Natural killer cell (primary cell): ENCODE measurements at regions not wholly inside any gene's neighbourhood (a gene's known extent, or its start where the extent isn't known, plus 50 kb on each side); places are given as distances from the start of the nearest gene placed in this dataset.

Experiments
- ATAC-seq, 3 donors: fragments of 150-1000 bp in 2 of 3; fragments of 200-7000 bp in 1 of 3; cut with Tn5 transposase; 1 replicate in 1 of 3; 2 replicates in 2 of 3; pipeline ENCODE4 v1.10.0; 2021; ENCODE audit warnings: mild to moderate bottlenecking in 2 of 3, moderate library complexity in 2 of 3
- DNase-seq, 2 donors: peaks; one replicate each; pipeline versions ENCODE4 v3.0.0 to v3.0.0-alpha.2; 2013 to 2021; ENCODE audit warnings: mixed read lengths in 1 of 2
- H3K27ac ChIP-seq: one replicate; pipeline ENCODE4 v1.5.1; 2013; ENCODE audit warnings: mild to moderate bottlenecking, low read length
- H3K27me3 ChIP-seq: one replicate; pipeline ENCODE4 v1.6.1; 2013; ENCODE audit warnings: low read length; ENCODE audit not compliant: control insufficient read depth, insufficient read depth
- H3K36me3 ChIP-seq: one replicate; pipeline ENCODE4 v1.6.1; 2013; ENCODE audit warnings: low read length; ENCODE audit not compliant: control insufficient read depth, insufficient read depth
- H3K4me1 ChIP-seq: one replicate; pipeline ENCODE4 v1.6.1; 2013; ENCODE audit warnings: low read length; ENCODE audit not compliant: control insufficient read depth, insufficient read depth
- H3K4me3 ChIP-seq: one replicate; pipeline ENCODE4 v1.5.1; 2013; ENCODE audit warnings: low read length
- H3K9me3 ChIP-seq: one replicate; pipeline ENCODE4 v1.6.1; 2013; ENCODE audit warnings: low read length; ENCODE audit not compliant: control insufficient read depth, insufficient read depth
- H3K27ac Mint-ChIP-seq, 2 donors: one replicate each; pipeline ENCODE4 v1.8.0; 2022; ENCODE audit warnings: mild to moderate bottlenecking in 2 of 2, mixed read lengths in 2 of 2, moderate library complexity in 1 of 2
- H3K27me3 Mint-ChIP-seq, 2 donors: one replicate each; pipeline ENCODE4 v1.8.0; 2022; ENCODE audit warnings: low read depth in 2 of 2, mixed read lengths in 2 of 2
- H3K36me3 Mint-ChIP-seq: one replicate; pipeline ENCODE4 v1.8.0; 2022; ENCODE audit warnings: mixed read lengths
- H3K4me1 Mint-ChIP-seq, 2 donors: one replicate each; pipeline ENCODE4 v1.8.0; 2022; ENCODE audit warnings: mixed read lengths in 2 of 2
- H3K4me3 Mint-ChIP-seq: one replicate; pipeline ENCODE4 v1.8.0; 2022; ENCODE audit warnings: mild to moderate bottlenecking, moderate library complexity, mixed read lengths
- H3K9me3 Mint-ChIP-seq, 2 donors: one replicate each; pipeline ENCODE4 v1.8.0; 2022; ENCODE audit warnings: mixed read lengths in 2 of 2
- WGBS: methylation state at CpG from one replicate; pipeline ENCODE4 v1.1.7; 2013; ENCODE audit warnings: missing lambda C conversion rate; ENCODE audit not compliant: insufficient coverage; 5-methylcytosine and 5-hydroxymethylcytosine counted together
- intact Hi-C: fragments of 100-400 bp; cut with micrococcal nuclease; formaldehyde crosslinking; loops from one replicate; pipeline ENCODE4 v1.14.2; 2022
- TF ChIP-seq, protein P1 (sequence below): fragments of 200-600 bp; IDR thresholded peaks from one replicate; pipeline ENCODE4 v1.8.0; 2022; ENCODE audit warnings: antibody characterized with exemption

DNA sequence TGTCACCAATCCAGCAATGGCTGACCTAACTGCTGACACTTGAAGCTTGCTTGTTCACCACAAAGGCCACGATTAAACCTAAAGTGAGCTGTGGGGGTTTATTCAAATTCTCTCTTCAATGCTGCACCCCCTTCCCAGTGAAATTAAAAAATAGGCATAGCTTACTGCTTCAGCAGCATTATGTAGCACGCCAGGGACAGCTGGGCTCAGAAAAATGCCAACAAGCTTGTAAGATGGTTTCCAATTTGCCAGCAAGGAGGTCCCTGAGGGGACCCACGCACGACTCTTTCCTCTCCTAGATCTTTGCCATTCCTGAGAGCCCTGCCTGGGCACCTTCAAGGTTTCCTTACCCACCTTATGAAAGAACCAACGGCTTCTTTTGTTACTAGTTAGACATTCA lies 113.5 kb upstream of the CDH4 start:
- H3K36me3 ChIP-seq, result no peaks in the 10 kb centered on the region
- H3K9me3 Mint-ChIP-seq, result no peaks in the 10 kb centered on the region
- peaks cover 11 to 34% of the 10 kb centered on the region in 2 donors for H3K27me3 Mint-ChIP-seq
- H3K4me3 Mint-ChIP-seq, result no peak overlapping the region
- DNase-seq (no peak), ATAC-seq (no peak)
- H3K9me3 ChIP-seq, result no peaks in the 10 kb centered on the region
- H3K4me1 Mint-ChIP-seq, result no peaks in the 10 kb centered on the region
- no peak overlapping the region for H3K4me3 ChIP-seq
- H3K27ac ChIP-seq, result no peak overlapping the region
- TF ChIP-seq, protein P1, sequence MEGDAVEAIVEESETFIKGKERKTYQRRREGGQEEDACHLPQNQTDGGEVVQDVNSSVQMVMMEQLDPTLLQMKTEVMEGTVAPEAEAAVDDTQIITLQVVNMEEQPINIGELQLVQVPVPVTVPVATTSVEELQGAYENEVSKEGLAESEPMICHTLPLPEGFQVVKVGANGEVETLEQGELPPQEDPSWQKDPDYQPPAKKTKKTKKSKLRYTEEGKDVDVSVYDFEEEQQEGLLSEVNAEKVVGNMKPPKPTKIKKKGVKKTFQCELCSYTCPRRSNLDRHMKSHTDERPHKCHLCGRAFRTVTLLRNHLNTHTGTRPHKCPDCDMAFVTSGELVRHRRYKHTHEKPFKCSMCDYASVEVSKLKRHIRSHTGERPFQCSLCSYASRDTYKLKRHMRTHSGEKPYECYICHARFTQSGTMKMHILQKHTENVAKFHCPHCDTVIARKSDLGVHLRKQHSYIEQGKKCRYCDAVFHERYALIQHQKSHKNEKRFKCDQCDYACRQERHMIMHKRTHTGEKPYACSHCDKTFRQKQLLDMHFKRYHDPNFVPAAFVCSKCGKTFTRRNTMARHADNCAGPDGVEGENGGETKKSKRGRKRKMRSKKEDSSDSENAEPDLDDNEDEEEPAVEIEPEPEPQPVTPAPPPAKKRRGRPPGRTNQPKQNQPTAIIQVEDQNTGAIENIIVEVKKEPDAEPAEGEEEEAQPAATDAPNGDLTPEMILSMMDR, result no peak
- intact Hi-C loops, result no loop called here
- H3K27ac Mint-ChIP-seq, result no peak overlapping the region
- no peaks in the 10 kb centered on the region for H3K27me3 ChIP-seq
- no peaks in the 10 kb centered on the region for H3K4me1 ChIP-seq
- WGBS, result 76% methylated on average over 5 of the region's 5 CpGs
- H3K36me3 Mint-ChIP-seq, result no peaks in the 10 kb centered on the region

DNA sequence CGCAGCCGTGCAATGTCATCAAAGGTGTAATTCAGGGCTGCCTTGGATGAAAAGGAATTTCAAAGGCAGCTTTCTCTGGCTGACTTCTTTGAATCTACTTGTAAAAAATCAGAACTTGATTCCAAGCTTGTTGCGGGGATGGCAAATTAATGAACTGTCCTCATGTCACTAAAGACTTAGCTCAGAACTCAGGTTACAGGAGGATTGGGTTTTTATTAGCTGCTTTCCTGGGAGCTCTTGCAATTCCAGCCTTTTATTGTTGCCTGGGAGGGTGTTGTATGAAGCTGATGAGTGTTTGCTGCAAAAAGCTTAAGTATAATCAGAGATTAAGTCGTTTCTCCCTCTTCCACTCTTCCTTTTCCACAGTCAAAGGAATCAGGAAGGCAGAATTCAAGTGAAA lies 113.0 kb upstream of the CDH4 start:
- Mint-ChIP-seq H3K27me3 (peaks cover 15 to 34% of the 10 kb centered on the region in 2 donors), H3K9me3 (no peaks in the 10 kb centered on the region), H3K4me1 (no peaks in the 10 kb centered on the region), H3K27ac (no peak overlapping the region), H3K4me3 (no peak overlapping the region), H3K36me3 (no peaks in the 10 kb centered on the region)
- intact Hi-C loops, result no loop called here
- WGBS, result 88% methylated on average over 3 of the region's 4 CpGs
- Histone ChIP-seq H3K27ac (no peak overlapping the region), H3K27me3 (no peaks in the 10 kb centered on the region), H3K9me3 (no peaks in the 10 kb centered on the region), H3K36me3 (no peaks in the 10 kb centered on the region), H3K4me3 (no peak overlapping the region), H3K4me1 (no peaks in the 10 kb centered on the region)
- no peak for DNase-seq
- no peak for ATAC-seq
- TF ChIP-seq, protein P1, result no peak

DNA sequence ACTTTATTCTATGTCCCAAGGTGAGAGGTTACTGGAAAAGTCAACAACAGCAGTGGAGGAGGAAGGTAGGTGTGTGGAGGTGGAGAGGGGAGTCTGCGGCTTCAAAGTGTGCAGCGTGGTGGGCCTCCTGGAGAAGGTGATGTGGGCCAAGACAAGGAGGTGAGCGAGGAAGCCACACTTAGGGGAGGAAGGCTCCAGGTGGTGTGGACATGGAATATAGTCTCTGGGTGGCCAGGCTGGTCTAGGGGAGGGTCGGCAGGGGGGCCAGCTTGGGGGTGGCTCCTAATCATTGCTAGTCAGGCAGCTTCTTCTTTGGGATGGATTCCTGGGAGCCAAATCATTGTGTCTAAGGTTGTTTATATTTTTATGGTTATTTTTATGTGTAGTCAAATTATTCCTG lies 111.5 kb upstream of the CDH4 start:
- TF ChIP-seq, protein P1, result no peak
- no peak overlapping the region for H3K27ac ChIP-seq
- no peaks in the 10 kb centered on the region for H3K27me3 ChIP-seq
- no peak overlapping the region for H3K4me3 ChIP-seq
- WGBS, result 84% methylated on average over 4 of the region's 4 CpGs
- no peaks in the 10 kb centered on the region for H3K36me3 ChIP-seq
- no peaks in the 10 kb centered on the region for H3K36me3 Mint-ChIP-seq
- no peak for ATAC-seq
- no peak for DNase-seq
- no peak overlapping the region for H3K4me3 Mint-ChIP-seq
- H3K9me3 ChIP-seq, result no peaks in the 10 kb centered on the region
- H3K9me3 Mint-ChIP-seq, result no peaks in the 10 kb centered on the region
- H3K4me1 ChIP-seq, result no peaks in the 10 kb centered on the region
- H3K4me1 Mint-ChIP-seq, result no peaks in the 10 kb centered on the region
- H3K27ac Mint-ChIP-seq, result no peak overlapping the region
- intact Hi-C loops, result no loop called here
- peaks cover 15 to 27% of the 10 kb centered on the region in 2 donors for H3K27me3 Mint-ChIP-seq

DNA sequence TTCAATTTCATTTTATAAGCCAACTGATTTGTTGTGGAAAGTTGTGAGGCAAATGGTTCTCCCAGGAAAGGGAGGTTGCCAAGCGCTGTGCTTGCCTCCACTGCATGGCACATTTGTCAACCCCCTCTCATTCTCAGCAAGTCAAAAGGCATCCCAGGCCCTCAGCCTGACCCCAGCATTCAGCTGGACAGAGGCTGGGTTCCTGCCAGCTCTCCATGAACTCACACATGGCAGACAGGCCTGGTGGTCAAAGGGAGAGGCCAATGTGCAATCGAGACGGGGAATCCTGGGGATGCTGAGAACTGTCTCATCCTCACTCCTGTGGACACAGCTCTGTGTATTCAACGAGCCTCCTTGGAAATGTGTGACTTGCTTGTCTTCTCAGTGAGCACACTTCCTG lies 106.0 kb upstream of the CDH4 start:
- Histone ChIP-seq H3K36me3 (no peaks in the 10 kb centered on the region), H3K27ac (no peak overlapping the region), H3K4me1 (no peaks in the 10 kb centered on the region), H3K9me3 (no peaks in the 10 kb centered on the region), H3K4me3 (no peak overlapping the region), H3K27me3 (no peaks in the 10 kb centered on the region)
- TF ChIP-seq, protein P1, result no peak
- DNase-seq (no peak), ATAC-seq (no peak)
- intact Hi-C loops, result no loop called here
- WGBS, result 73% methylated on average over 4 of the region's 4 CpGs
- Mint-ChIP-seq H3K27me3 (peaks cover 7 to 10% of the 10 kb centered on the region in 2 donors), H3K9me3 (no peaks in the 10 kb centered on the region), H3K36me3 (no peaks in the 10 kb centered on the region), H3K4me1 (no peaks in the 10 kb centered on the region), H3K27ac (no peak overlapping the region), H3K4me3 (no peak overlapping the region)
